ENCODE measurements at regions not wholly inside any gene's neighbourhood (a gene's known extent, or its start where the extent isn't known, plus 50 kb on each side); places are given as distances from the start of the nearest gene placed in this dataset.

DNA sequence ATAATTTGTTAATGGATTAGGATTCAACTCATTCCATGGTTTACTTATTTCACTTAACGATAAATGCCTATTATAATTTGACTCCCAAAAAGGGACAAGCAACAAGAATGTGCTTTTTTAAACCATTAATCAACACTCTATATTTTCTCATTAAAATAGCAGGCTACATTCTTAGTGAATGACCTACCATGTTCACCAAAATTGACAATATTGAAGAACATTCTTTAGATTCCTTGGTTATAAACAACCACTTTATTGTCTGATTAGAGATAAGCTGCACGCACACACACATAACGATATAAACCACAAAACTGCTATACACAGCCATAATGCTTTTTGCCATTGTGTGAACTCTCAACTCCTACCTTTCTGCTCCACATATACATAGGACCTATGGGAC lies 75.4 kb upstream of the LRRC7 start:
- Histone ChIP-seq H3K9me3 (peaks cover 0 to 4% of the 10 kb centered on the region in 2 donors), H3K27ac (no peak overlapping the region), H3K4me3 (no peak overlapping the region), H3K27me3 (no peaks in the 10 kb centered on the region), H3K36me3 (no peaks in the 10 kb centered on the region), H3K4me1 (no peaks in the 10 kb centered on the region)
- DNase-seq (no peak), ATAC-seq (no peak)
- no peak for TF ChIP-seq CTCF (IDR thresholded peaks at IDR 0.05)
- intact Hi-C loops (cut with DNase I): no loop called here

GRCh38 chr1:69494221-69494620 lies 73.5 kb upstream of the LRRC7 start:
- H3K27me3 ChIP-seq: no peaks in the 10 kb centered on the region
- H3K4me1 ChIP-seq: no peaks in the 10 kb centered on the region
- H3K27ac ChIP-seq: no peak overlapping the region
- intact Hi-C loops (cut with DNase I): no loop called here
- DNase-seq: no peak
- no peak for ATAC-seq
- H3K4me3 ChIP-seq: no peak overlapping the region
- H3K36me3 ChIP-seq: no peaks in the 10 kb centered on the region
- no peaks in the 10 kb centered on the region for H3K9me3 ChIP-seq
- TF ChIP-seq CTCF (IDR thresholded peaks at IDR 0.05): no peak

DNA sequence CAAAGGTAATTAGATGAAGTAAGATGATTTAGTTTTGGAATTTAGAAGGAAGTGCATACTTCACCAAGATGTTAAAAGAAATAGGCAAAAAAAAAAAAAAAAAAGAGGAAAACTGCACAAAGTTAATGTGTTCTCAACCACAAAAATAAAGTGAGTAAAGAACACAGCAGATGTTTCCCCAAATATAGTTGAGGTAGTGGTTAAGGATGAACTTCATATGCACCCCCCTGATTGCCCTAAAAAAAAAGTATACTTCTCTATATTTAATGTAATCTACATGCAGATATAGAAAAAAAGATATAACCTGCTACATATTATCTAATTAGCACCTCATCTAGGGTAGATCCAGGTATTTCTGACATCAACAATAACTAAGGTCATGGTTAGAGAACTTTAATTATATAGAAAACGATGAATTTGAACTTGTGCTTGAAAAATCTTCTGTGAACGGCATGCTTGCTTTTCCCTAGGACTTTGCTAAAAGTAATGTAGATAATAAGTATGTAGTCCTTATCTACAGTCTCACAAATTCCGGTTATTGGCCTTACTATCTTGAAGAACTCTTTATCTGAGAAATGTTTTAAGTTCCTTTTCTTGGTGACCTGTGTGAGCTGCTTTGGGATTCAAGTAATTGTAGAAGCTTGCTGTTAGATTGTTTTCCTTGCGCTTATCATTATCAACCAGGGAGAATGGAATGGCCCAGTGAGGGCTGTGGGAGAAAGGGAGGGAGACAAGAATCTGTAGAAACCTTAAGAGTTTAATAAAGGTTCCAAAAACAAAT lies 70.1 kb upstream of the LRRC7 start:
- intact Hi-C loops (cut with DNase I): no loop called here
- no peak for TF ChIP-seq CTCF (IDR thresholded peaks at IDR 0.05)
- Histone ChIP-seq H3K27me3 (no peaks in the 10 kb centered on the region), H3K4me1 (no peaks in the 10 kb centered on the region), H3K9me3 (no peaks in the 10 kb centered on the region), H3K4me3 (no peak overlapping the region), H3K27ac (no peak overlapping the region), H3K36me3 (no peaks in the 10 kb centered on the region)
- ATAC-seq (no peak), DNase-seq (no peak)

DNA sequence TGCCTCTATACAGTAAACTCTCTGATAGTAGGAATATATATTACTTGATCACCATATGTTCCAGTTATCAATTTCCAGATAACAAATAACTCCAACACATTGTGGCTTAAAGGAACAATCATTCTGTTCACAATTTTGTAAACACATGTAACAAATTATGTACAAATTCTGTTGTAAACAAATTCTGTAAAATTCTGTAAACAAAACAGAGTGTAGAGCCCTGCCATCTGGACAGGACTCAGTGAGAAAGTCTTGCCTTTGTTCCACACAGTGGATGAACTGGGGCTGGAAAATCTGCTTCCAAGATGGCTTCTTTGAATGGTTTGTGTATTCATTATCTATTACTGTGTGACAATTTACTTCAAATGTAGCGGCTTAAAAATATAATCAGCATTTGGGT lies 69.0 kb upstream of the LRRC7 start:
- peak in 2 of 4 donors; percentile 2 to 3 for DNase-seq
- Histone ChIP-seq H3K4me3 (no peak overlapping the region), H3K9me3 (no peaks in the 10 kb centered on the region), H3K27me3 (no peaks in the 10 kb centered on the region), H3K36me3 (no peaks in the 10 kb centered on the region), H3K4me1 (no peaks in the 10 kb centered on the region), H3K27ac (no peak overlapping the region)
- intact Hi-C loops (cut with DNase I): no loop called here
- TF ChIP-seq CTCF (IDR thresholded peaks at IDR 0.05): no peak
- no peak for ATAC-seq

DNA sequence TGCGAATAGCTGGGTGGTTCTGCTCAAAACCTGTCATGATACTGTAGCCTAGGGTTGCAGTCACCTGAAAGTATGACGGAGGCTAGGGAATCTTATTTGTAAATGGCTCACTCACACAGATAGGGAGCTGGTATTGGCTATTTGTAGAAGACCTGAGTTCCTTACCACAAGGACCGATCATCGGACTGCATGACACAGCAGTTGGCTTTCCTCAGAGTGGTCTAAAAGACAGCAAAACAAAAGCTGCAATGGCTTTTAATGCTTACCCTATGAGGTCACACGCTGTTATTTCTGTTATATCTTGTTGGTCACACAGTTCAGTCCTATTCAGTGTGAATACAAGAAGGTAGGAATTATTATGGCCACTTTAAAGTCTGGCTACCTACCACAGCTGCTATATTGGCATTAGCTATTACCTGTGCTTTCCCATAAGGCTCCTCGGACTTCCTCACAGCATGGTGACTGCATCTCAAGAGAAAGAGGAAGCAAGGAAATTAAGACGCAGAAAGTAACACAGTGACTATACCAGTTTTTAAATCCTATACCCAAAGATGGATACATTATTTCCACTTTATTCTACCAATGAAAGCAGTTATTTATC lies 68.4 kb upstream of the LRRC7 start:
- no peak overlapping the region for H3K27ac ChIP-seq

More for the DNA sequence above, 68.4 kb upstream of the LRRC7 start:
- intact Hi-C loops (cut with DNase I): no loop called here
- Histone ChIP-seq H3K4me1 (no peaks in the 10 kb centered on the region), H3K27me3 (no peaks in the 10 kb centered on the region), H3K4me3 (no peak overlapping the region), H3K9me3 (no peaks in the 10 kb centered on the region), H3K36me3 (no peaks in the 10 kb centered on the region)
- no peak for TF ChIP-seq CTCF (IDR thresholded peaks at IDR 0.05)
- DNase-seq (no peak), ATAC-seq (no peak)

Measured in left lung (tissue), 4 donors.